RWPE2 (cell line): ENCODE measurements at regions not wholly inside any gene's neighbourhood (a gene's known extent, or its start where the extent isn't known, plus 50 kb on each side); places are given as distances from the start of the nearest gene placed in this dataset.
"Not testable (repeated sequence)": the region's sequence is repeated elsewhere in the genome, so short reads cannot be mapped to it uniquely, and the experiment has no call there.

Experiments
- ATAC-seq: fragments of 200-7000 bp; cut with Tn5 transposase; 3 replicates; pipeline ENCODE4 v1.9.1; 2021; ENCODE audit warnings: low read depth
- DNase-seq: peaks from one replicate; pipeline ENCODE4 v3.0.0-alpha.2; 2020; ENCODE audit warnings: low spot score
- H3K27ac ChIP-seq: fragments of 450-650 bp; 2 replicates; pipeline ENCODE4 v1.5.1; 2017; ENCODE audit warnings: mild to moderate bottlenecking; ENCODE audit not compliant: poor library complexity, severe bottlenecking
- H3K27me3 ChIP-seq: fragments of 250-450 bp; sonication (Bioruptor Pico); 2 replicates; pipeline ENCODE4 v1.5.1; 2021; ENCODE audit warnings: mild to moderate bottlenecking, moderate library complexity; ENCODE audit not compliant: insufficient read depth, poor library complexity, severe bottlenecking
- H3K36me3 ChIP-seq: fragments of 250-450 bp; sonication (Bioruptor Pico); 2 replicates; pipeline ENCODE4 v1.5.1; 2020; ENCODE audit warnings: low read depth, mild to moderate bottlenecking, moderate library complexity
- H3K4me1 ChIP-seq: fragments of 250-450 bp; sonication (Bioruptor Pico); 2 replicates; pipeline ENCODE4 v1.5.1; 2021; ENCODE audit warnings: mild to moderate bottlenecking, moderate library complexity; ENCODE audit not compliant: insufficient read depth, poor library complexity, severe bottlenecking
- H3K4me3 ChIP-seq: fragments of 250-450 bp; sonication (Bioruptor Pico); 2 replicates; pipeline ENCODE4 v1.5.1; 2021; ENCODE audit warnings: mild to moderate bottlenecking, moderate library complexity; ENCODE audit not compliant: severe bottlenecking
- H3K9me3 ChIP-seq: fragments of 250-450 bp; sonication (Bioruptor Pico); 2 replicates; pipeline ENCODE4 v1.5.1; 2021; ENCODE audit warnings: mild to moderate bottlenecking, moderate library complexity; ENCODE audit not compliant: severe bottlenecking
- CTCF ChIP-seq: fragments of 450-650 bp; IDR thresholded peaks from one replicate; pipeline ENCODE4 v1.5.1; 2017; ENCODE audit warnings: mild to moderate bottlenecking, moderate library complexity; ENCODE audit not compliant: poor library complexity, severe bottlenecking

- not testable (repeated sequence) for H3K27me3 ChIP-seq, DNase-seq, H3K36me3 ChIP-seq, H3K4me1 ChIP-seq, H3K9me3 ChIP-seq, ATAC-seq, H3K4me3 ChIP-seq, H3K27ac ChIP-seq
Observed at GRCh38 chr2:91742973-91743490, 3051.6 kb downstream of the RPIA start.

- not testable (repeated sequence) for H3K36me3 ChIP-seq, H3K4me3 ChIP-seq, H3K4me1 ChIP-seq, DNase-seq, H3K9me3 ChIP-seq, ATAC-seq, H3K27ac ChIP-seq
- peaks cover 12% of the 10 kb centered on the region for H3K27me3 ChIP-seq
Observed at GRCh38 chr2:91743910-91744309, 3052.4 kb downstream of the RPIA start.

- not testable (repeated sequence) for H3K27ac ChIP-seq, H3K4me3 ChIP-seq, DNase-seq, ATAC-seq, H3K9me3 ChIP-seq, H3K4me1 ChIP-seq, H3K36me3 ChIP-seq
- peaks cover 15% of the 10 kb centered on the region for H3K27me3 ChIP-seq
Observed at GRCh38 chr2:91744700-91745141, 3053.2 kb downstream of the RPIA start.

- no peak for TF ChIP-seq CTCF
- Histone ChIP-seq H3K9me3 (no peaks in the 10 kb centered on the region), H3K36me3 (no peaks in the 10 kb centered on the region), H3K27ac (no peak overlapping the region), H3K4me3 (no peak overlapping the region), H3K4me1 (no peaks in the 10 kb centered on the region), H3K27me3 (peaks cover 15% of the 10 kb centered on the region)
- DNase-seq: no peak
- ATAC-seq: no peak
Observed at GRCh38 chr2:91748902-91749301, 3057.4 kb downstream of the RPIA start.

GRCh38 chr2:91749665-91750064 lies 3058.2 kb downstream of the RPIA start:
- H3K9me3 ChIP-seq, H3K4me3 ChIP-seq, H3K36me3 ChIP-seq, DNase-seq, H3K27ac ChIP-seq, H3K4me1 ChIP-seq, ATAC-seq: not testable (repeated sequence)
- peaks cover 11% of the 10 kb centered on the region for H3K27me3 ChIP-seq

GRCh38 chr2:91759361-91759941 lies 3068.0 kb downstream of the RPIA start:
- H3K36me3 ChIP-seq, H3K4me3 ChIP-seq, H3K27ac ChIP-seq, H3K27me3 ChIP-seq, H3K4me1 ChIP-seq, H3K9me3 ChIP-seq, DNase-seq: not testable (repeated sequence)
- peak; percentile 61 for ATAC-seq

- DNase-seq, H3K4me1 ChIP-seq, H3K27me3 ChIP-seq, H3K4me3 ChIP-seq, ATAC-seq, H3K27ac ChIP-seq, H3K36me3 ChIP-seq, H3K9me3 ChIP-seq: not testable (repeated sequence)
Observed at GRCh38 chr2:91760672-91761071, 3069.2 kb downstream of the RPIA start.

- H3K27me3 ChIP-seq, DNase-seq, H3K27ac ChIP-seq, ATAC-seq, H3K9me3 ChIP-seq, H3K36me3 ChIP-seq, H3K4me3 ChIP-seq: not testable (repeated sequence)
- H3K4me1 ChIP-seq: peaks cover 15% of the 10 kb centered on the region
Observed at GRCh38 chr2:91762312-91762711, 3070.8 kb downstream of the RPIA start.

GRCh38 chr2:91763710-91764109 lies 3072.2 kb downstream of the RPIA start:
- ATAC-seq, H3K4me3 ChIP-seq, DNase-seq: not testable (repeated sequence)

GRCh38 chr2:91764581-91765002 lies 3073.1 kb downstream of the RPIA start:
- Histone ChIP-seq H3K27ac (peak overlapping the region; percentile 47), H3K4me1 (peaks cover 15% of the 10 kb centered on the region)
- H3K9me3 ChIP-seq, ATAC-seq, H3K4me3 ChIP-seq, DNase-seq, H3K36me3 ChIP-seq, H3K27me3 ChIP-seq: not testable (repeated sequence)

More at GRCh38 chr2:91763710-91764109, 3072.2 kb downstream of the RPIA start:
- H3K27me3 ChIP-seq, H3K9me3 ChIP-seq, H3K36me3 ChIP-seq: not testable (repeated sequence)
- peak overlapping the region; percentile 47 for H3K27ac ChIP-seq
- peaks cover 15% of the 10 kb centered on the region for H3K4me1 ChIP-seq
